ENCODE measurements at regions not wholly inside any gene's neighbourhood (a gene's known extent, or its start where the extent isn't known, plus 50 kb on each side); places are given as distances from the start of the nearest gene placed in this dataset.

DNA sequence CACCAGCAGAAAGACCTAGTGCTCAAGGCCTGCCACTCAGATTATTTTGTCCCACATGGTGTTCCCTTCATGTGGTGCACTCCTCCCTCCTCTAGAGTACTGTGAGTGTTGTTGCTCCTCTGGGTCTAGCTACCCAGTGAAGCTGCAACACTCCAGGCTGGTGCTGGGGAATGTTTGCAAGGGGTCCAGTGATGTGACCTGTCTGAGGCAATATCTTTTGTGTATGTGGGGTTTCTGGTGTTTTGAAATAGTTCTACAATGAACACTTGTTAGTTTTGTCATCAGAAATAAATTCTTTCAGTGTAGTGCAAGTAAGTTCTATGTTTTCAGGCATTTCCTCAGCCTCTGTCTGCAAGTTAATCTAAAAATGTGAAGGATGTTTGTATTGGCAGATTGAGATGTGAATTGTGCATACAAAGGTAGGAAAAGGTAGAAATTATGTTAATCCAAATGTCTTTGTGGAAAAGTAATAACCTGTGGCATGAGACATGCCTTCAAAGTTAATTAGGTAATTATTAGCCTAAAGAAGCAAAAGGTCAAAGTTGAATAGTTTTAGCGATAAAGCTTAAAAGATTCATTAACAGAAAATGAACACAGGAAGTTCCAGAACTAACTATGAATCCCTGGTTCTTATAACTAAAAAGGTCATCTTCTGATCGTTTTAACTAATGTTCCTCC lies 616.8 kb downstream of the LTN1 start:
- TF ChIP-seq, protein P1, sequence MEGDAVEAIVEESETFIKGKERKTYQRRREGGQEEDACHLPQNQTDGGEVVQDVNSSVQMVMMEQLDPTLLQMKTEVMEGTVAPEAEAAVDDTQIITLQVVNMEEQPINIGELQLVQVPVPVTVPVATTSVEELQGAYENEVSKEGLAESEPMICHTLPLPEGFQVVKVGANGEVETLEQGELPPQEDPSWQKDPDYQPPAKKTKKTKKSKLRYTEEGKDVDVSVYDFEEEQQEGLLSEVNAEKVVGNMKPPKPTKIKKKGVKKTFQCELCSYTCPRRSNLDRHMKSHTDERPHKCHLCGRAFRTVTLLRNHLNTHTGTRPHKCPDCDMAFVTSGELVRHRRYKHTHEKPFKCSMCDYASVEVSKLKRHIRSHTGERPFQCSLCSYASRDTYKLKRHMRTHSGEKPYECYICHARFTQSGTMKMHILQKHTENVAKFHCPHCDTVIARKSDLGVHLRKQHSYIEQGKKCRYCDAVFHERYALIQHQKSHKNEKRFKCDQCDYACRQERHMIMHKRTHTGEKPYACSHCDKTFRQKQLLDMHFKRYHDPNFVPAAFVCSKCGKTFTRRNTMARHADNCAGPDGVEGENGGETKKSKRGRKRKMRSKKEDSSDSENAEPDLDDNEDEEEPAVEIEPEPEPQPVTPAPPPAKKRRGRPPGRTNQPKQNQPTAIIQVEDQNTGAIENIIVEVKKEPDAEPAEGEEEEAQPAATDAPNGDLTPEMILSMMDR (IDR thresholded peaks at IDR 0.05; ENCODE audit: borderline replicate concordance, control extremely low read depth, extremely low read depth, insufficient read depth, missing control alignments): no peak
- DNase-seq (ENCODE audit: low spot score): no peak
- in situ Hi-C loops (cut with MboI; ENCODE audit: low sequenced_read_pairs, unreplicated experiment): no loop called here

DNA sequence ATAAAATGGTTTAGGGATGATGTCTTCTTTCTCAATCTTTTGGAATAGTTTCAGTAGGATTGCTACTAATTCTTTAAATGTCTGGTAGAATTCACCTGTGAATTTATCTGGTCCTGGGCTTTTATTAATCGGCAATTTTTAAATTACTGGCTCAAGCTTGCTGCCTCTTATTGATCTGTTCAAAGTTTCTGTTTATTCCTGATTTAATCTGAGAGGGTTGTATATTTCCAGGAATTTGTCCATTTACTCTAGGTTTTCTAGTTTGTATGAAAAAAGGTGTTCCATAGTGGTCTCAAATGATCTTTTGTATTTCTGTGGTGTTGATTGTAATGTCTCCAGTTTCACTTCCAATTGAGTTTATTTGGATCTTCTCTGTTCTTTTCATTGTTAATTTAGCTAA lies 617.8 kb downstream of the LTN1 start:
- in situ Hi-C loops (cut with MboI; ENCODE audit: low sequenced_read_pairs, unreplicated experiment): no loop called here
- TF ChIP-seq, protein P1 (IDR thresholded peaks at IDR 0.05; ENCODE audit: borderline replicate concordance, control extremely low read depth, extremely low read depth, insufficient read depth, missing control alignments): no peak

DNA sequence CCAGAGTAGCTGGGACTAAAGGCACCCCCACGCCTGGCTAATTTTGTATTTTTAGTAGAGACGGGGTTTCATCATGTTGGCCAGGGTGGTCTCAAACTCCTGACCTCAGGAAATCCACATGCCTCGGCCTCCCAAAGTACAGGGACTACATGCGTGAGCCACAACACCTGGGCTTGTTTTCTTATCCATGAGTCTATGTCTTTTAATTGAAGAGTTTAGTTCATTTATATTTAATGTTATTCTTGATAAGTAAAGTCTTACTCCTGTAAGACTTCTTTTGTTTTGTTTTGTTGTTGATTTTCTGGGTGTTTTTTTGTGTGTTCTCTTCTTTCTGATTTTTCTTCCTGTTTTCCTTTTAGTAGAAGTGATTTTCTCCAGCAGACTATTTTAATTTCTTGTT lies 621.0 kb downstream of the LTN1 start:
- TF ChIP-seq, protein P1 (IDR thresholded peaks at IDR 0.05; ENCODE audit: borderline replicate concordance, control extremely low read depth, extremely low read depth, insufficient read depth, missing control alignments): no peak
- in situ Hi-C loops (cut with MboI; ENCODE audit: low sequenced_read_pairs, unreplicated experiment): no loop called here
- no peak for DNase-seq (ENCODE audit: low spot score)

More for the DNA sequence above, 617.8 kb downstream of the LTN1 start:
- no peak for DNase-seq (ENCODE audit: low spot score)

DNA sequence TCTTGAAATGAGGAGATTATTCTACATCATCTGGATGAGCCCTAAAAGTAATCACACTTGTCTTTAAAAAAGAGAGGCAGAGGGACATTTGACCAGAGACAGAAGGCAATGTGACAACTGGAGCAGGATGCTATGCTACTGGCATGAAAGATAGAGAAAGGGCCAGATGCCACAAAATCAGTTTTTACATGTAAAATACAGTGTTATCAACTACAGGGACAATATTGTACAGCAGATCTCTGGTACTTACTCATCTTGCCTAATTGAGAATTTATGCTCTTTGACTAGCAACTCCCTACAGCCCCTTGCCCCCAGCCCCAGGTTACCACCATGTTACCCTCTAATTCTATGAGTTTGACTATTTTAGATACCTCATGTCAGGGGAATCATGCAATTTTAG lies 633.4 kb downstream of the LTN1 start:
- TF ChIP-seq, protein P1 (IDR thresholded peaks at IDR 0.05; ENCODE audit: borderline replicate concordance, control extremely low read depth, extremely low read depth, insufficient read depth, missing control alignments): no peak
- in situ Hi-C loops (cut with MboI; ENCODE audit: low sequenced_read_pairs, unreplicated experiment): no loop called here
- no peak for DNase-seq (ENCODE audit: low spot score)

DNA sequence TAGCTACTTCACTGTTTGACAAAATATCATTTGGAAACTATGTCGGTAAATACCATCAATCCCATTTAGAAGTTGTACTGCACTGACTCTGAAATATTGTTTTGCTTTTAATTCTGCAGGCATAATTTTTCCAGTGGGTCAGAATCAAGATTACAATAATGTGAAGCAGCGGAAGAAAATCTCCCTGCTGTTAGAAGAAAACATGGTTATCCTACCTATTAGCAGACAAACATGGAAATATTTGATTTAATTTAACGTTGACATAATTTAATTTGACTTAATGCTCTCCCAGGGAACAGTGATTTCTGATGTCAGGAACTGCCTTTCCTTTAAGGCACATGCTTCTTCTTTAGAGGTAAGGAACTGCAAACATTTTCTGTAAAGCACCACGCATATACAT lies 634.0 kb downstream of the LTN1 start:
- TF ChIP-seq, protein P1 (IDR thresholded peaks at IDR 0.05; ENCODE audit: borderline replicate concordance, control extremely low read depth, extremely low read depth, insufficient read depth, missing control alignments): no peak

DNA sequence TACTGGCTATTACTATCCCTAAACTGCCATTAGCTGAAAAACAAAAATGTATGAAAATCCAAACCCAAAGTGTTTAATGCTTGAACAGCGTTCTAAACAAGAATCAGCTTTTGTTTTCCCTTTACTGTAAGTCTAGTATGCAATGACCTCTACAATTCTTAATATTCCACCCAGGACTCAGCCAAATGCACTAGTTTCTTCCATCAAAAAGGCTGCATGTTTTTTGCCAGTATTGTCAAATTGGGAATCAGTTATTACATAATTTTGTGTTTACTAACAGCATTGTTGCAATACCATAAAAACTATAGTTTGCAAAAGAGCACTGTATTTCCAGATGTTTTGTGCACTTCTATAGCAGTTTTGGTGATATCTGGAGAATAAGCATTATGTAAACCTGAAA lies 634.5 kb downstream of the LTN1 start:
- in situ Hi-C loops (cut with MboI; ENCODE audit: low sequenced_read_pairs, unreplicated experiment): no loop called here
- TF ChIP-seq, protein P1 (IDR thresholded peaks at IDR 0.05; ENCODE audit: borderline replicate concordance, control extremely low read depth, extremely low read depth, insufficient read depth, missing control alignments): no peak
- DNase-seq (ENCODE audit: low spot score): no peak

More for the DNA sequence above, 634.0 kb downstream of the LTN1 start:
- in situ Hi-C loops (cut with MboI; ENCODE audit: low sequenced_read_pairs, unreplicated experiment): no loop called here
- no peak for DNase-seq (ENCODE audit: low spot score)
